Brain microvascular endothelial cell (primary cell): ENCODE measurements at regions not wholly inside any gene's neighbourhood (a gene's known extent, or its start where the extent isn't known, plus 50 kb on each side); places are given as distances from the start of the nearest gene placed in this dataset.
"Not testable (repeated sequence)": the region's sequence is repeated elsewhere in the genome, so short reads cannot be mapped to it uniquely, and the experiment has no call there.

Experiments used
- DNase-seq: peaks from one replicate; pipeline ENCODE4 v3.0.0-alpha.2; 2020
- H3K27ac ChIP-seq: fragments of 250-450 bp; sonication (Bioruptor Pico); 2 replicates; pipeline ENCODE4 v1.5.1; 2020; ENCODE audit warnings: mild to moderate bottlenecking, moderate library complexity
- H3K27me3 ChIP-seq: fragments of 250-450 bp; sonication (Bioruptor Pico); replicated peaks from 2 replicates; pipeline ENCODE4 v1.5.1; 2020; ENCODE audit warnings: mild to moderate bottlenecking
- H3K36me3 ChIP-seq: fragments of 250-450 bp; sonication (Bioruptor Pico); replicated peaks from 2 replicates; pipeline ENCODE4 v1.5.1; 2020; ENCODE audit warnings: mild to moderate bottlenecking
- H3K4me3 ChIP-seq: 2 replicates; pipeline ENCODE4 v1.5.1; 2011; ENCODE audit warnings: low read depth, mild to moderate bottlenecking, control low read depth, low read length, moderate library complexity
- in situ Hi-C: cut with HindIII; loops from 2 replicates; pipeline ENCODE4 v1.10.0; 2017; ENCODE audit warnings: low sequenced_read_pairs, low pct_ligation_motif_present
- TF ChIP-seq, protein P1 (sequence below): IDR thresholded peaks from 2 replicates; pipeline ENCODE4 v1.5.1; 2011; ENCODE audit warnings: low read depth, mild to moderate bottlenecking, moderate library complexity, low read length, control low read depth, inconsistent platforms; ENCODE audit errors: missing control alignments

DNA sequence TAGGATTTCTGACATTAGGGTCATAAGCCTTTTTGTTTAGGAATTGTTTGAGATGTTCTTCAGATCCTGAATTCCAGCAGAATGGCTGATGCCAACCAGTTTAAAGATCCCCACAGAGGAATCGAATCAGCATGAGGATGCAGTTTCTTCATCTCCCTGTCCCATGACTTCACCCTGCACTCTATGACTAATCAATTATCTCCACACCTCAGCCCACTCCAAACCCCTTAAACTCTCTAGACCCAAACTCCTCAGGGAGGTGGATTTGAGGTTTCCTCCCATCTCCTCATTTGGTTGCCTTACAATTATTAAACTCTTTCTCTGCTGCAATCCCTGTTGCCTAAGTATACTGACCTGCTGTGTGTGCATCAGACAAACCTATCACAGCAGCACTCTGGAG is 86.5 kb upstream of the CRY1 start:
- in situ Hi-C loops = no loop called here
- Histone ChIP-seq H3K36me3 (no peaks in the 10 kb centered on the region), H3K4me3 (no peak overlapping the region), H3K27me3 (no peaks in the 10 kb centered on the region), H3K27ac (no peak overlapping the region)
- TF ChIP-seq, protein P1, sequence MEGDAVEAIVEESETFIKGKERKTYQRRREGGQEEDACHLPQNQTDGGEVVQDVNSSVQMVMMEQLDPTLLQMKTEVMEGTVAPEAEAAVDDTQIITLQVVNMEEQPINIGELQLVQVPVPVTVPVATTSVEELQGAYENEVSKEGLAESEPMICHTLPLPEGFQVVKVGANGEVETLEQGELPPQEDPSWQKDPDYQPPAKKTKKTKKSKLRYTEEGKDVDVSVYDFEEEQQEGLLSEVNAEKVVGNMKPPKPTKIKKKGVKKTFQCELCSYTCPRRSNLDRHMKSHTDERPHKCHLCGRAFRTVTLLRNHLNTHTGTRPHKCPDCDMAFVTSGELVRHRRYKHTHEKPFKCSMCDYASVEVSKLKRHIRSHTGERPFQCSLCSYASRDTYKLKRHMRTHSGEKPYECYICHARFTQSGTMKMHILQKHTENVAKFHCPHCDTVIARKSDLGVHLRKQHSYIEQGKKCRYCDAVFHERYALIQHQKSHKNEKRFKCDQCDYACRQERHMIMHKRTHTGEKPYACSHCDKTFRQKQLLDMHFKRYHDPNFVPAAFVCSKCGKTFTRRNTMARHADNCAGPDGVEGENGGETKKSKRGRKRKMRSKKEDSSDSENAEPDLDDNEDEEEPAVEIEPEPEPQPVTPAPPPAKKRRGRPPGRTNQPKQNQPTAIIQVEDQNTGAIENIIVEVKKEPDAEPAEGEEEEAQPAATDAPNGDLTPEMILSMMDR = no peak
- no peak for DNase-seq

DNA sequence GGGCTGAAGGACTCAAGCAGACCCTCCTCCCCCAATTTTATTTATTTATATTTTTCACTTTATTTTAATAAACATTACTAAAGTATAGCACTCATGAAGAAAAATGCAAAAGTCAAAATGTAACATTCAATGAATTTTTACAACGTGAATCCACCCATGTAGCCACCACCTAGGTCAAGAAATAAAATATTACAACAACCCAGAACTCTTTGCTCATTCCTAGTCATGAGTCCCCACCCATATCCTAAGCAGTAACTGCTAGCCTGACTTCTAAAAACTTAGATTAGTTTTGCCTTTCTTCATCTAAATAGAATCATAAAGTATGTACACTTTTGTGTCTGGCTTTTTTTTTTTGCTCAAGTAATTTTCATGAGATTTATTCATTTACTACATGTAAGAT is 86.9 kb upstream of the CRY1 start:
- H3K27me3 ChIP-seq = no peaks in the 10 kb centered on the region
- H3K27ac ChIP-seq = no peak overlapping the region
- TF ChIP-seq, protein P1 = no peak
- H3K36me3 ChIP-seq = no peaks in the 10 kb centered on the region
- DNase-seq = no peak
- in situ Hi-C loops = no loop called here
- no peak overlapping the region for H3K4me3 ChIP-seq

DNA sequence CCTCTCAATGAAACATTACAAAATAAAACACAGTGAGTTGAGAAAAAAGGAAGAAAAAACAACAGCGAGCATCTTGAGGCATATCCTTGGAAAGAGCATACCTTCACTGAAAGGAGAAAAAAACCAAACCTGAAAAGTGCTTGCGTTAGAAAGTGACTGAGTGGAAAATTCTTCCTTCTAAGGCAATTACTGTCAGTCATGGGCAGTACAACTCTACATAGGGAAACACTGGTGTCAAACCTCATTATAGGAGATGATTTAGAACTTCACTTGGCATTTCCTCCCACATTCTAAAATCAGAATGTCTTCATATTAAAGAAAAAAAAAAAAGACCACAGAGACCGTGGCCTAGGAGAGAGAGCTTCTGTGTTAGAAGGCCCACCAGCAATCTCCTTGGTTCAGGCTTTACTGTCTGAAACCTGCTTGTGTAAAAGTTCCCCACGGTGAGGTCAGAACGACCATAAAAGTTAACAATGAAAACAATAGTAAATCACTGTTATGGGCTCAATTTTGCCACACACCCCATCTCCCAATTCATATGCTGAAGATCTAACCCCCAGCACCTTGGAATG is 91.1 kb upstream of the CRY1 start:
- TF ChIP-seq, protein P1 = no peak
- in situ Hi-C loops = no loop called here
- no peak overlapping the region for H3K27ac ChIP-seq
- no peaks in the 10 kb centered on the region for H3K27me3 ChIP-seq
- H3K36me3 ChIP-seq = no peaks in the 10 kb centered on the region
- H3K4me3 ChIP-seq = no peak overlapping the region
- no peak for DNase-seq

DNA sequence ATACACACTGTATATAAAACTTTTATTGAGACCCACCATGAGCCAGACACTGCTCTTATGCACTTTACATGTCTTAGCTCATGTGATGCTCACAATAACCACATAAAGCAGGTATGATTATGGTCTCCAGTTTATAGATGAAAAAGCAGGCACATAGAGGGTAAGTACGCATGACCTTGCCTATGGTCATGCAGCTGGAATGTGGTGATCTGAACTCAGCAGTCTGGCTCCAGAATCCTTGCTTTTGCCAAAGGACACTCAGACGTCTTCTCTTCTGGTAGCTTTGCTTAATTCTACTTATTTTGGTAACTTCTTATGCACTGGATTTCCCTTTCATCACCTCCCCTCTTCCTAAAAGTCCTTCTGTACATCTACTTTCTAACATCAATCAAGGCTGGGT is 103.3 kb upstream of the CRY1 start:
- Histone ChIP-seq H3K4me3 (no peak overlapping the region), H3K27ac (no peak overlapping the region), H3K36me3 (no peaks in the 10 kb centered on the region), H3K27me3 (no peaks in the 10 kb centered on the region)
- DNase-seq = peak; percentile 51
- TF ChIP-seq, protein P1 = no peak
- in situ Hi-C loops = no loop called here

DNA sequence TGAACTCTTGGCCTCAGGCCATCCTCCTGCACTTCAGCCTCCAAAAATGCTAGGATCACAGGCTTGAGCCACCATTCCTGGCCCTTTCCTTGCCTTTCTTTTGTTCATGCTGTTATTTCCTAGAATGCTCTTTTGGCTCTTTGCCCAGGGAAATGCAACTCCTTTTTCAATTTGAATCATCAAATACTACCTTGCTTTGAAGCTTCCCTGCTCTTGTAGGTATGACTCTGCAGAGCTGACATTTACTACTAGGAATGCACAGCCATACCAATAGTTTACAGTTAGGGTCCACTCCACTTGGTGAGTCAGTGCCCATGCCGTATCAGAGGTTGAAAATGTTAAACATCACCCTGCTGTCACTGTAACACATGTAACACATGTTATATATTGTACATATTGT is 107.0 kb upstream of the CRY1 start:
- in situ Hi-C loops = no loop called here
- peak; percentile 28 for DNase-seq
- Histone ChIP-seq H3K27ac (no peak overlapping the region), H3K4me3 (no peak overlapping the region), H3K36me3 (no peaks in the 10 kb centered on the region), H3K27me3 (no peaks in the 10 kb centered on the region)
- TF ChIP-seq, protein P1 = no peak

DNA sequence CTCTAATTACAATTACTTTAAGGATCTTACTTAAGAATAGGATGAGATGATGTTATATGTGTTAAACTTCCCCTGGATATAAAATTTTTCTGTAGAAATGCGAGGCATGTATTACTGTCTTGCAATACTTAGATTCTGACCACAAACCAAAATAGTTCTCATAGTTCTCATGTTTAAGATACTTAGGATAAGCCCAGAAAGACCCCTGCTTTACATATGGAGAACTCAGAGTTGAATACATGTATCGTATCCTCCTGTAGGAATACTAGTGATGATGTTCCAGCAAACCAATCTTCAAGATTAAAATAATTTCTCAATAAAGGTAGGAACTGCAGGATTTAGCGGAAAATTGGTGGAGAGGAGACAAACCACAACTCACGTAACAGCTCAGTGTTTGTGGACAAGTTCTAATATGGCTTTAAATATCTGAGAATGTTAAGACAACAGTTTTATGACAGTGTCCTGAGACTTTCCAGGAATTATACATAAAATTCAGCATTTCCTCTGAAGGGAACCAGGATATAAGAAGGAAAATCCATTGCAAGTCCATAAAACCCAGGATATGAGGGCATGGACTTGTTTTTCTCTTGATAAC is 114.7 kb upstream of the CRY1 start:
- TF ChIP-seq, protein P1 = no peak
- H3K27ac ChIP-seq = peak overlapping the region; percentile 16

DNA sequence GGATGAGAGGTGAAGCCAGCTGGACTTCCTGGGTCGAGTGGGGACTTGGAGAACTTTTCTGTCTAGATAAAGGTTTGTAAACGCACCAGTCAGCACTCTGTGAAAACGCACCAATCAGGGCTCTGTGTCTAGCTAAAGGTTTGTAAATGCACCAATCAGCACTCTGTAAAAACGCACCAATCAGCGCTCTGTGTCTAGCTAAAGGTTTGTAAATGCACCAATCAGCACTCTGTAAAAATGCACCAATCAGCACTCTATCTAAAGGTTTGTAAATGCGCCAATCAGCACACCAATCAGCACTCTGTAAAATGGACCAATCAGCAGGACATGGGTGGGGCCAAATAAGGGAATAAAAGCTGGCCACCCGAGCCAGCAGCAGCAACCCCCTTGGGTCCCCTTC is 116.4 kb upstream of the CRY1 start:
- in situ Hi-C loops, H3K27ac ChIP-seq, H3K4me3 ChIP-seq, H3K27me3 ChIP-seq, DNase-seq, H3K36me3 ChIP-seq: not testable (repeated sequence)

More for the DNA sequence above, 114.7 kb upstream of the CRY1 start:
- DNase-seq = peak; percentile 24
- no peak overlapping the region for H3K4me3 ChIP-seq
- in situ Hi-C loops = no loop called here
- H3K36me3 ChIP-seq = no peaks in the 10 kb centered on the region
- H3K27me3 ChIP-seq = no peaks in the 10 kb centered on the region

DNA sequence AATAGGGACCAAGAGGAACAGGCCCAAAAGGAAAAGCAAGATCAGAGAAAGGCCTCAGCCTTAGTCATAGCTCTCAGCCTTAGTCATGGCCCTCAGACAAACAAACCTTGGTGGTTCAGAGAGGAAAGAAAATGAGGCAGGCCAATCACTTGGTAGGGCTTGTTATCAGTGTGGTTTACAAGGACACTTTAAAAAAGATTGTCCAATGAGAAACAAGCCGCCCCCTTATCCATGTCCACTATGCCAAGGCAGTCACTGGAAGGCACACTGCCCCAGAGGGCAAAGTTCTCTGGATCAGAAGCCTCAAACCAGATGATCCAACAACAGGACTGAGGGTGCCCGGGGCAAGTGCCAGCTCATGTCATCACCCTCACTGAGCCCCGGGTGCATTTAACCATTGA is 121.0 kb upstream of the CRY1 start:
- peak; percentile 89 for DNase-seq
- in situ Hi-C loops = not testable (repeated sequence)

More for the DNA sequence above, 121.0 kb upstream of the CRY1 start:
- not testable (repeated sequence) for H3K27me3 ChIP-seq, H3K27ac ChIP-seq, H3K4me3 ChIP-seq, H3K36me3 ChIP-seq
